GM06990 (cell line): ENCODE measurements at regions not wholly inside any gene's neighbourhood (a gene's known extent, or its start where the extent isn't known, plus 50 kb on each side); places are given as distances from the start of the nearest gene placed in this dataset.

ENCODE experiments used
- DNase-seq: peaks from one replicate; pipeline ENCODE4 v3.0.0-alpha.2; 2011; ENCODE audit not compliant: insufficient read length; ENCODE audit errors: extremely low read depth
- H3K27me3 ChIP-seq: replicated peaks from 2 replicates; pipeline ENCODE4 v1.6.0; 2011; ENCODE audit warnings: low read length; ENCODE audit not compliant: control insufficient read depth, insufficient read depth
- H3K36me3 ChIP-seq: 2 replicates; pipeline ENCODE4 v1.5.1; 2011; ENCODE audit warnings: low read length; ENCODE audit not compliant: control insufficient read depth, insufficient read depth
- H3K4me3 ChIP-seq: replicated peaks from 2 replicates; pipeline ENCODE4 v1.5.1; 2011; ENCODE audit warnings: low read depth, mild to moderate bottlenecking, control low read depth, low read length
- CTCF ChIP-seq: IDR thresholded peaks from 2 replicates; pipeline ENCODE4 v1.5.1; 2011; ENCODE audit warnings: low read length, control low read depth, mild to moderate bottlenecking, inconsistent platforms; ENCODE audit not compliant: insufficient read depth, poor library complexity, severe bottlenecking

- Histone ChIP-seq H3K27me3 (no peaks in the 10 kb centered on the region), H3K4me3 (no peak overlapping the region), H3K36me3 (no peaks in the 10 kb centered on the region)
- no peak for TF ChIP-seq CTCF
- no peak for DNase-seq
Observed at GRCh38 chr15:31250033-31250432, 76.6 kb upstream of the KLF13 start.

DNA sequence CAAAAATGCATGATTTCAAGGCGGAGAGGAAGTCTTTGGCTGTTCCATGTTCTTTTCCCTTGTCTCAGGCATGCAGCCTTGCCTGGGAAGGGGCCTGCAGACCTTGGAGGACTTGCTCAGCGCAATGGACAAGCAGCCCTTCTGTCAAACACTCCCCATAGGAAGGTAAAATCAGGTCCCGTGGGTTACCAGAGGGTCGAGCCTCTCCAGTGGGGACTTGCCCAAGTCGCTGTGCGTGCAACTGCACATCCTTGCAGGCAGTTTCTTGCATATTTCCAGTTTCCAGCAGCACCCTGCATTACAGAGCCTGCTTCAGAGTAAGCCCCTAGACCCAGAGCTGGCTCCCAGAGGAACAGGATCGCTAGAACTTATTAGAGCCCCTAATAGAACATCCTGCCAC, 75.5 kb upstream of the KLF13 start:
- TF ChIP-seq CTCF = no peak
- Histone ChIP-seq H3K4me3 (no peak overlapping the region), H3K27me3 (no peaks in the 10 kb centered on the region), H3K36me3 (no peaks in the 10 kb centered on the region)
- DNase-seq = no peak

- Histone ChIP-seq H3K4me3 (no peak overlapping the region), H3K36me3 (no peaks in the 10 kb centered on the region), H3K27me3 (no peaks in the 10 kb centered on the region)
- DNase-seq = no peak
- TF ChIP-seq CTCF = no peak
Observed at GRCh38 chr15:31252171-31252785, 74.4 kb upstream of the KLF13 start.

GRCh38 chr15:31254431-31255175, 72.0 kb upstream of the KLF13 start:
- DNase-seq = no peak
- TF ChIP-seq CTCF = no peak
- H3K27me3 ChIP-seq = no peaks in the 10 kb centered on the region

GRCh38 chr15:31255176-31255510, 71.5 kb upstream of the KLF13 start:
- Histone ChIP-seq H3K27me3 (no peaks in the 10 kb centered on the region), H3K4me3 (no peak overlapping the region), H3K36me3 (no peaks in the 10 kb centered on the region)
- no peak for DNase-seq
- TF ChIP-seq CTCF = no peak

More at GRCh38 chr15:31254431-31255175, 72.0 kb upstream of the KLF13 start:
- no peaks in the 10 kb centered on the region for H3K36me3 ChIP-seq
- H3K4me3 ChIP-seq = no peak overlapping the region
